Bone marrow (tissue), 2 donors: ENCODE measurements at regions not wholly inside any gene's neighbourhood (a gene's known extent, or its start where the extent isn't known, plus 50 kb on each side); places are given as distances from the start of the nearest gene placed in this dataset.
"Not testable (repeated sequence)": the region's sequence is repeated elsewhere in the genome, so short reads cannot be mapped to it uniquely, and the experiment has no call there.

ENCODE experiments used
- DNase-seq, 2 donors: peaks; one replicate each; lab custom pipeline; 2025; lab: John Stamatoyannopoulos, UW

DNA sequence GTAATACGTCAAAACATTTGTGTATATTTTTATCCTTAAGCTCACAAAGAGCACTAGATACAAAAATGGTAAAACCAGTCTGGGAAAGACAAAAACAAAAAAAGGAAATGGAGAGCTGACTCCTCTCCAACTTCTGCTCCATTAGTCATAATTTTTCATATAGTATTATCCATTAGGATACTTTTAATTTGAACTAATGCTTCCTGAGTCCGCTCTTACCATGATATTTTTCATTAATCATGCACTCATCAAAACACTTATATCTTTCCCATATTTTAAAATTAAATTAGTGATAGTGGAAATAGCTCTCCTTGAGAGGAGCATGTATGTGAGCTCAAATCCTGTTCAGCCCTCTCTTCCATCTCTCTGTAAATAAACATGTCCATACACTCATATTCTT is 1093.0 kb upstream of the MIR17HG start:
- no peak for DNase-seq

DNA sequence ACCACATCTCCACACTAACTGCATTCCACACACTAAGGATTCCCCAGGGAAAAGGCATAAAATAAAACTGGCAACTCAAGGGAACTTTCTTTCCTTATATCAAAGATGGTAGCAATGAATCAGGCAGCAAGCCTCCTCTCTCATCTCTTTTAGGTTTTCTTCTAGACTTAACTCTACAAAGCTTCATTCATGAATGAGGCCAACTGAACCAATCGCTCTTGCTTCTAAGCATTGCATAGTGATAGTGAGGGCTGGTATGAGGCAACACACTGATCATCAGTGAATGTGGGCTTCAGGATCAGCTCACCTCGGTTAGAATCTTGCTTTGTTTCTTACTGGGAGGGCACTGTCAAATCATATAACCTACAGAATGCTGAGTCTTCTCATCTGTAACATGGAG is 1090.7 kb upstream of the MIR17HG start:
- no peak for DNase-seq

- DNase-seq = no peak
These were observed 1089.4 kb upstream of the MIR17HG start for GRCh38 chr13:90258129-90258528.

DNA sequence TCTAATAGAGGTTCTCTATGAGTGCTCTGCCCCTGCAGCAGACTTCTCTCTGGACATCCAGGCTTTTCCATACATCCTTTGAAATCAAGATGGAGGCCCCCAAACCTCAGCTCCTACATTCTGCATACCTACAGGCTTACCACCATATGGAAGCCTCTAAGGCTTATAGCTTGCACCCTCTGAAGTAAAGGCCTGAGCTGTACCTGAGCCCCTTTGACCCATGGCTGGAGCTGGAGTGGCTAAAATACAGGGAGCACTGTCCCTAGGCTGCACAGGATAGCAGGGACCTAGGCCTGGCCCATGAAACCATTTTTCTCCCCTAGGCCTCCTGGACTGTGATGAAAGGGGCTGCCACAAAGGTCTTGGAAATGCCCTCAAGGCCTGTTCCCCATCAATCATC is 1086.1 kb upstream of the MIR17HG start:
- DNase-seq = no peak

GRCh38 chr13:90270226-90270625 is 1077.3 kb upstream of the MIR17HG start:
- DNase-seq = no peak

GRCh38 chr13:90272356-90272755 is 1075.1 kb upstream of the MIR17HG start:
- DNase-seq = no peak

DNA sequence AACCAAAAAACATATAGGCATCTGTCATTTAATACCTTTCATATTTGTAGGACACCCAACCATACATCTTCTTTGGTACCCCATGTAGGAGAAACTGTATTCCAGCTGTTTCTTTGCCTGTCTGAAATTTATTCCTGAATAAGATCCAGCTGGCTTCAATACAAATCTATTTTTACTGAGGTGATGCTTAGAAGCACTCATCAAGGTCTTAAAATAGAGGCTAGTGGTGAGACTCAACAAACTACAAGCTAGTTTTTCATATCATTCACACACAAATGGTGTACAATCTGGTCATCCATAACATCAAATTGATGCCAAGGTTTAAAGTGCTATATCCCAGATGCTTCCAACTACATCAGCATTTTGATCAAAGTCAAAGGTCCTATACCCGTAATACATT is 1071.3 kb upstream of the MIR17HG start:
- DNase-seq = no peak

GRCh38 chr13:90278231-90278630 is 1069.3 kb upstream of the MIR17HG start:
- DNase-seq = not testable (repeated sequence)

GRCh38 chr13:90281709-90282108 is 1065.8 kb upstream of the MIR17HG start:
- no peak for DNase-seq

DNA sequence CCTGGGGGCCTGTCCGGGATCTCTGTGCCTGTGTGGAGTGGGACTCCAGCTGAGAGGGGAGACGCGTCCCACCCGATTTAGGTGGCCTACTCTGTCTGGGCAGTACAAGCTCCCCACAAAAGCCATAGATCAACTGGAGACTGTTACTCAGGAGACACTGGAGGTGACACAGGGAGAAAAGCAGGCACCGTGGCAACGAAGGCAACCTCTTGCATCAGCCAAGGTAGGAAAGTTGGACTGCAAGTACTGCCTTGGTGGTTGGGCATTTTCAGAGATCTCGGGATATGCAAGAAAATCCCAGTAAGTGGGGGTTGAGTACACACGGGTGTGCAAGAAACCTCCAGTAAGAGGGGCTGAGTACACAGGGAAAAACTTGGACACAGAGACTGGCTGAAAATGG is 1060.0 kb upstream of the MIR17HG start:
- no peak for DNase-seq

GRCh38 chr13:90293793-90294361 is 1053.6 kb upstream of the MIR17HG start:
- DNase-seq = no peak

GRCh38 chr13:90299238-90299637 is 1048.2 kb upstream of the MIR17HG start:
- no peak for DNase-seq

DNA sequence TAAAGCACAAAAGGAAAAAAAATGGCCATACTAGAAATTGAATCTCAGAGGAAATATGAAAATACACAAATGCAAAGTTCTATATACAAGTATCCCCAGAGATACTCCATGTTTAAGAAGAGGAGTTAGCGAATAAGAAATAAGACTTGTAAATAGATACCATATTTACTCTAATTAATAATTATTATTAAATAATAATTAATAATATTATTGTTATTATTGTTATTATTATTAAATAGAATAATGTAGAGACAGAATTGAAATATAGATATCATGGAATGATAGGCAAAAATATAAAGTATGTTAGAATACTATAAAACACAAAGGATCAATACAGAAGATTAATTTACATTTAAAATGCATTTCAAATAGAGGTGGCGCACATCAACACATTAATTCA is 1047.5 kb upstream of the MIR17HG start:
- no peak for DNase-seq

GRCh38 chr13:90302107-90302506 is 1045.4 kb upstream of the MIR17HG start:
- no peak for DNase-seq

GRCh38 chr13:90305796-90306195 is 1041.7 kb upstream of the MIR17HG start:
- DNase-seq = no peak

- DNase-seq = no peak
These were observed 1040.4 kb upstream of the MIR17HG start for GRCh38 chr13:90307136-90307535.

DNA sequence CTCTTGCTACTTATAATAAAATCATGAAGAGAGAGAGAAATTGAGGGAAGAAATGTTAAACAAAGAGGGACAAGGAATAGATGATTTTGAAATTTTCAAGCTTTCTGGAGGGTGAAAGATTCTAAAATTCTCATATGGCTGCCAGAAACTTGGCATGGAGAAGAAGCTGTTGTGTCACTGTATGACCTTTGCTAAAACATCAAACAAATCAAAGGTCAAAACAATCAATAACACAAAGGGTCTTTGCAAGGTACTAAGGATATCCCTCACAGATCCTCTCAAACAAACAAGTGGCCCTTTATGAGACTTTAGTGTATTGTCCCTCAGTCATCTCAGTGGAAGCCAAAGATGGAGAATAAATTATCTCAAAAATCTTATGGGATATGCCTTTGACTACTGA is 1039.2 kb upstream of the MIR17HG start:
- no peak for DNase-seq

DNA sequence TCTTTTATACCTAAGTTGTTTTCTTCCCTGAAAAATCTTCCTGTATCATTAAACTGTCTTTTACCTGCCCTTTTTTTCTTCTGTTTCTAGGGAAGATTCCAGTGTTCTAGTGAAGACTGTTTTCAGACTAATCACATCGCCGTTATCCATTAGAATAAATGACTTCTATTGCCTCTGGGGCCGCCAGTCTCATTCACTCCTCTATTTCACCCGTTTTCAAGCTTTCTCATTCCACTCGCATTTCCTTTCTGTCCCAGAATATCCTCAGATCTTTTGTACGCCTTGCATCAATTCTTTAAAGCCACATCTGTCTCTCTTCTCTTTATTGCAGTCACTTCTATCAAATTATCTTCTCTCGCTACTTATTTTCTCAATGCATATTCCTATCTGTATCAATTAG is 1035.6 kb upstream of the MIR17HG start:
- no peak for DNase-seq

- no peak for DNase-seq
These were observed 1032.4 kb upstream of the MIR17HG start for GRCh38 chr13:90315061-90315460.

- DNase-seq = no peak
These were observed 1026.8 kb upstream of the MIR17HG start for GRCh38 chr13:90320664-90321063.

DNA sequence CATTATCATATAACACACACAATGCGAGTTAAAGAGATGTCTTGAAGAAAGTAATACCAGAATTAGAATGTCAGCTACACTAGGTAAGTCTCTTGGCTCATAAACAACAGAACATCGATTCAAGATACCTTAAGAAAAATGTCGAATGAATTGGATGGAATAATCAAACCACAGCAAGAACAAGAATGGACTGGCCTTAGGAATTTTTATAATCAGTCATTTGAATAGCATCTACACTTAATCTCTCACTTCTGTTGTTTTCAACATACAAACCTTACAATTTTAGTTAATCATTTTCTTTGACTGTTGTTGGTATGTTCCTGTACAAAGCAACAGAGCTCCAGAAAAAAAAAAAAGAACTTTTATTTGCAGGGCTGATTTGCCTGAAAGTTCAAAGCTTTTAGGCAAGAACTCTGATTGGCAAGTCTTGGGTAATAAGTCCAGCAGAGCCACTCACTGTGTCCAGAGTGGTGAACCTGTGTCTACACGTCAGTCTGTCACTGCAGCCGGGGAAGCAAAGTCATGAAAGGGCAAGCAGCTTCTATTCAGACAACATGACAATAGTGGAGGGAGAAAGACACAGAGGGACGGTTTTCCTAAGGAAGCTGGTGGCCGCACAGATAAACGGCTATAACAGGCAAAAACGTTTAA is 1026.1 kb upstream of the MIR17HG start:
- no peak for DNase-seq

DNA sequence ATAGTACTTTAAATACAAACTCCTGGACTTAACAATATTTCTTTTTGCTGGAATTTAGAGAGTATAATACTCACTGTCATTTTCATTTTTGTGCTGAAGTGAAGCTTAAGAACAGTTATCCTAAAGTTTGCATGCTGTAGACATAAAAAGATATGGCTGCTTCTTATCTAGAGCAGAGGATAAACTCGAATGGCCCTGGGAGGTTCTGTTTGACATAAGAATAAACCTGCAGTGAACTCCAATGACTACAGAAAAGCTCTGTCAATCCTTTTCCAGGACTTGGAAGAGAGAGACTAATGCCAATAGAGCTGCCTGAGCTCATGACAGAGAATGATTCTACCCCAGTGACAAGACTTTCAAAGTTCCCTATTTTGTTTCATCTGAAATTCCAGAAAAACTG is 1017.8 kb upstream of the MIR17HG start:
- no peak for DNase-seq

- DNase-seq = no peak
These were observed 1015.5 kb upstream of the MIR17HG start for GRCh38 chr13:90331974-90332373.

DNA sequence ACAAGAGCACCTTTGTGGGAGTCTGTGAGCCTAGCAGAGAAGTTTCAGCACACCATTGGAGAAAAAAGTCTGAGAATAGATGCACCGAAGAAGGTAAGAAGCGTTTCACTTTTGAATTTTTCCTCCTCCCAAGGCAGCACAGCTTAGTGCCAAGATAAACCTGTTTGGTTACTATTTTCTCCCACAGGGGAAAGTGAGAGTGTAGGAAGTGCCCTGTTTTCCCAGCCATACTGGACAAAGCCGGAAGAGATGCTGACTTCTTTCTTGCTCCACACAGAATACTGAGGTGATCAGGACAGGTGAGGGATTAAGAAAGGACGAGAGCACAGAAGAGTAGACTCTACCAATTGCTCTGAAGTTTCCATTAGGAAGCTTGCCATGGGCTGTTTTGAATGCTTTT is 1011.0 kb upstream of the MIR17HG start:
- DNase-seq = no peak
